ENCODE measurements at regions not wholly inside any gene's neighbourhood (a gene's known extent, or its start where the extent isn't known, plus 50 kb on each side); places are given as distances from the start of the nearest gene placed in this dataset.
"Not testable (repeated sequence)": the region's sequence is repeated elsewhere in the genome, so short reads cannot be mapped to it uniquely, and the experiment has no call there.

GRCh38 chr1:30575066-30575465, 148.3 kb downstream of the MATN1 start:
- no peak for DNase-seq (ENCODE audit: low read depth in 3 of 3, low spot score in 2 of 3)

GRCh38 chr1:30572192-30572591, 151.2 kb downstream of the MATN1 start:
- no peak for DNase-seq (ENCODE audit: low read depth in 3 of 3, low spot score in 2 of 3)

- DNase-seq (ENCODE audit: low read depth in 3 of 3, low spot score in 2 of 3) = no peak
These were observed 152.0 kb downstream of the MATN1 start for GRCh38 chr1:30571380-30571779.

- DNase-seq (ENCODE audit: low read depth in 3 of 3, low spot score in 2 of 3) = no peak
These were observed 154.0 kb downstream of the MATN1 start for GRCh38 chr1:30569384-30569783.

GRCh38 chr1:30562559-30562958, 160.8 kb downstream of the MATN1 start:
- DNase-seq (ENCODE audit: low read depth in 3 of 3, low spot score in 2 of 3) = no peak

GRCh38 chr1:30551603-30552002, 171.8 kb downstream of the MATN1 start:
- DNase-seq (ENCODE audit: low read depth in 3 of 3, low spot score in 2 of 3) = no peak

GRCh38 chr1:30550365-30551220, 172.8 kb downstream of the MATN1 start:
- DNase-seq (ENCODE audit: low read depth in 3 of 3, low spot score in 2 of 3) = no peak

GRCh38 chr1:30549872-30550271, 173.5 kb downstream of the MATN1 start:
- not testable (repeated sequence) for DNase-seq (ENCODE audit: low read depth in 3 of 3, low spot score in 2 of 3)

- no peak for DNase-seq (ENCODE audit: low read depth in 3 of 3, low spot score in 2 of 3)
These were observed 175.1 kb downstream of the MATN1 start for GRCh38 chr1:30548294-30548693.

GRCh38 chr1:30547326-30547725, 176.1 kb downstream of the MATN1 start:
- not testable (repeated sequence) for DNase-seq (ENCODE audit: low read depth in 3 of 3, low spot score in 2 of 3)

GRCh38 chr1:30545365-30545764, 178.0 kb downstream of the MATN1 start:
- DNase-seq (ENCODE audit: low read depth in 3 of 3, low spot score in 2 of 3) = no peak

- DNase-seq (ENCODE audit: low read depth in 3 of 3, low spot score in 2 of 3) = no peak
These were observed 181.5 kb downstream of the MATN1 start for GRCh38 chr1:30541721-30542485.

- no peak for DNase-seq (ENCODE audit: low read depth in 3 of 3, low spot score in 2 of 3)
These were observed 182.7 kb downstream of the MATN1 start for GRCh38 chr1:30540611-30541192.

GRCh38 chr1:30539884-30540283, 183.5 kb downstream of the MATN1 start:
- DNase-seq (ENCODE audit: low read depth in 3 of 3, low spot score in 2 of 3) = no peak

GRCh38 chr1:30538993-30539867, 184.2 kb downstream of the MATN1 start:
- DNase-seq (ENCODE audit: low read depth in 3 of 3, low spot score in 2 of 3) = no peak

- DNase-seq (ENCODE audit: low read depth in 3 of 3, low spot score in 2 of 3) = no peak
These were observed 185.0 kb downstream of the MATN1 start for GRCh38 chr1:30538226-30538992.

- DNase-seq (ENCODE audit: low read depth in 3 of 3, low spot score in 2 of 3) = no peak
These were observed 186.1 kb downstream of the MATN1 start for GRCh38 chr1:30537279-30537678.

GRCh38 chr1:30536530-30536929, 186.9 kb downstream of the MATN1 start:
- DNase-seq (ENCODE audit: low read depth in 3 of 3, low spot score in 2 of 3) = no peak

GRCh38 chr1:30535595-30536325, 187.6 kb downstream of the MATN1 start:
- no peak for DNase-seq (ENCODE audit: low read depth in 3 of 3, low spot score in 2 of 3)
